ENCODE measurements at regions not wholly inside any gene's neighbourhood (a gene's known extent, or its start where the extent isn't known, plus 50 kb on each side); places are given as distances from the start of the nearest gene placed in this dataset.
A peak's percentile ranks its signal among the peaks of the same experiment; 100 is the strongest.
"Not testable (repeated sequence)": the region's sequence is repeated elsewhere in the genome, so short reads cannot be mapped to it uniquely, and the experiment has no call there.

DNA sequence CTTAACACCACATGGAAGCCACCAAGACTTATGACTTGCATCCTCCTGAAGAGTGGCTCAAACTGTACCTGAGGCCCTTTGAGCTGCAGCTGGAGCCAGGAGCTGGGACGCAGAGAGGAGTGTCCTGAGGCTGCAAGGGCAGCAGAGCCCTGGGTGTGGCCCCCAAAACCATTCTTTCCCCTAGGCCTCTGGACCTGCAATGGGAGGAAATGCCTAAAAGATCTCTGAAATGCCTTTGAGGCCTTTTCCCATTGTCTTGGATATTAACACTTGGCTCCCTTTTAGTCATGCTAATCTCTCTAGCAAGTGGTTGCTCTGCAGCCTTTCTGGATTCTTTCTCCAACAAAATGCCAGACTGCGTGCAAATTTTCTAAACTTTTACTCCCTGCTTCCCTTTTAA lies 156.1 kb downstream of the SLC38A4 start:
- DNase-seq, result no peak

DNA sequence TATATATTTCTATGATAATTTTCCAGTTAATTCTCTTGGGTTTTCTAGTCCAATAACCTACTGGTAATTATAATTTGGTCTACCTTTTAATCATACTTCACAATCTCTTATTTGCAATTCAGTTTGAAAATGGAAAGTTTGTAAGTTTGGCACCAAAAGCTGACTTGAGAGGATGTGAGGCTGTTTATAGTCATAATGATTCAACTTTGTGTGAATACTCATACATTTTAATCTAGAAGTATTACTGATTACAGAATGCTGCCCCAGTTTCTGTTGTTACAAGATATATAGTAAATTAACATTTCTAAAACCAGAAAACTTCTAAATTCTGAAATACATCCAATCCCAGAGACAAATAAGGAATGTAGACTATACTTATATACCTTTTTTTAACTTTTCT lies 158.2 kb downstream of the SLC38A4 start:
- no peak for DNase-seq

DNA sequence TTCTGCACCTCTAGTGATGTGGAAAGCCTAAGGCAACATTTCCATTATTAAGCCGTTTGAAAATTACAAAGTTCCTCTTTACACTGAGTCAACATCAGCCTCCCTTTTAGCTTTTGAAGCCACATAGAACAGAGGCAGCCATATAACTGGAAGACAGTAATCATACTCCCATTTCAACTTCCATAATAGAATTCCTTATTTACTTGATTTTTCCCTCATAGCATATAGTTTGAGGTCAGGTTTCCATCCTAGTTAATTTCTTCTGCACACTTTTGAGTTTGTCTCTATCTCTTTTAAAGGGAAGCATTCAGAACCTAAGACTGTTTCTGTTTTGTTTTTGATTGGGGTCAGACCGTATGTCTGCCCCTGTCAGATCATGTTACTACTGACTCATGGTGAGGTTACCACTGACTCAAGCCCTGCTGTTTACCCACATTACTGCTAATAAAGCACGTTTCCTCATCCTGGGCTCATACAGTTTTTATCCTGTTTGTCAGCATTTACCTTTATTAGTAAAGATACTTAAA lies 161.0 kb downstream of the SLC38A4 start:
- DNase-seq, result peak in 1 of 2 donors; percentile 9

DNA sequence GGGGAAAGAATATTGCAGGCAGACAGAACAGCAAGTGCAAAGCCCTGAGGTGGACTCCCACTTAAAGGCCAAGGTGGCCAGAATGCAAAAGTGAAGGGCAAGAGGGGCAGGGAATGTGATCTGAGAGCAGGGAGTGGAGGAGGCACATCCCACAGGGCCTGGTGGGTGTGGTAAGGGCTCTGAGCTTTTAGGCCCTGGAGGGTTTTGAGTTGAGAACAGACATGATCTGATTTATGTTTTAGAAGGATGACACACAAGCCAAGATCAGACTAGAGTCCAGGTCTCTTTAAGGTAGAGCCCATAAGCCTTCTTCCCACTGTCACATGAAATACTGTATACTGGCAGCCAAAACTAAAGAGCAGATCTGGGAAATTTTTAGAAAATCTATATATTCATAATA lies 162.5 kb downstream of the SLC38A4 start:
- no peak for DNase-seq

DNA sequence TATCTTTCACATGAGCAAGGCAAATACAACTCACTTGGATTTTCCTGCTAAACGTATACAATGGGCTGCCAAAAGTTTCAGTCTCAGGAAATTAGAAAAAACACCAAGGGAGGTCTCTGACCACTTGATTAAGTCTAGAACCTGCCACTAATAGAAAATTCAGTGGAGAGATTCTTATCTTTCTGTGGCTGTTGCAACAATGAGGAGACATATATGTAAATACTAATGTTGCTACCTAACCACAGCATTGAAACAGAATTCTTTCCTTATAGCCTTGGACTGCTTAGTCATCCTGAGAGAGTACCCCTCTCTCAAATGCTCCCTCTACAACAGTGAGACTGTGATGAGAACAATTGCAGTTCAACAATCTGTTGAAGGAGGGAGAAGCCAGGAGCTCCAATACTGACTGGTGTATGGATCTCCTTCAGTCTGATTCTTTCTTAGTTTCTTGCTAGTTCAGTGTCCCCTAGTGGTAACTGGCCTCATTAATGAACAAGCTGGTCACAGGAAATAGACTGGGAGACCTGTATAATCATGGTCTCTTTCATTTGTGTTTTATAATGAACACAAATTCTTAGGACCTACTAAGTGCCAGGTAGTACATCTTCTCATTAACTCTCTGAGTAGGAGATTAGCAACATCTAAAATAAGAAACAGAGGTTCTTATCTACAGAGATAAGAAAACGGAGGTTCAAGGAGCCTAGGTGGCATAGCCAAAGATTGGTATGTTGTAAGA lies 164.5 kb downstream of the SLC38A4 start:
- peak in 1 of 2 donors; percentile 57 for DNase-seq

DNA sequence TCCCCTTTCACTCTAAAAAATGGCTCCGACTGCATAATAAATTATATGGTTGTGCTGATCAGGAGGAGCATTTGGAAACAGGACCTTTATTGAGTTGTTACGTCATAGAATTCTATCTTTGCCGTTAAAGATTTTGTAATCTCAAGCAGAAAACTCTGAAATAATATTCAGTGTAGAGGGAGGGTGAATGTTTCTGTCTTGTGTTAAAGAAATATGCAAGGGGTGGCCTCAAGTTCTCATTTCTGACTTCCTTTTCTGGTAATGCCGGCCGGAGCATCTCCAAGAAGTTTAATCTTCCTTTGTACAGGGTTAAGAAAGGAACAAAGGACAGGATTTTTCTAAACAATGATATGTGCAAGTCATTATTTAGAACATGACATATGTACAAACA lies 165.1 kb downstream of the SLC38A4 start:
- DNase-seq, result no peak

DNA sequence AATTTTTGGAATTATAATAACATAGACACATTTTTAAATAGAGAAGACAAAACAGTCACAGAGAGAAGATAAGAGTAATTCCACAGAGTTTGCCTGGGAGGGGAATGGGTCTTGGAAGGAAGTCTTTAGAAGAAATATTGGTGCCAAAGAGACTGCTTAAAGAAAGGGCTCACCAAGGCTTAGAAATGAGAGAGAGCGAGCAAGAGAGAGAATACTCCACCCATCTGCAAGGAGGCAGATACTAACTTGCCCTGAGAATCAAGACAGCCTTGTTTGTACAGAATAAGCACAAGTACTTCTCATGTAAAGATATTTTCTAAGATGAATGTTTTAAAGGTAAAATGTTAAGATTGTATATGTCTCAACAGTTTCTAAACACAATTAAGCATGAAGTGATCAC lies 165.5 kb downstream of the SLC38A4 start:
- DNase-seq, result no peak

DNA sequence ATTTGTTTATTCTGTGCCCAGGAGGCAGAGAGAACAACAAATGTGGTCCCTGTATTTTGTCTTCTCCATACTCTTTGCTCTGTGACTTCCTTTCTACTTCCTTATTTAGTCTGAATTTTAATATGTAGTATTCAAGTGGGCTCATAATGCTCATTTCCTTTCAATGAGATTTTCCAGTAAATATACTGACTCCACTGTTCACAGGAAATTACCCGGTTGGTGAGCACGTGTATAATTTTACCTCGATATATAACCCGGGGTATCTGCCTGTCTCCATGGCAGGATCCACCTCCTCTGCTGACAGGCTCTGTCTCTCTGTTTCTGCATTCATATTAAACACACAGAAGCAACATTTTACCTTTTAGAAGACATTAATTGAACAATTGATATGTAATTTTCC lies 166.0 kb downstream of the SLC38A4 start:
- no peak for DNase-seq

DNA sequence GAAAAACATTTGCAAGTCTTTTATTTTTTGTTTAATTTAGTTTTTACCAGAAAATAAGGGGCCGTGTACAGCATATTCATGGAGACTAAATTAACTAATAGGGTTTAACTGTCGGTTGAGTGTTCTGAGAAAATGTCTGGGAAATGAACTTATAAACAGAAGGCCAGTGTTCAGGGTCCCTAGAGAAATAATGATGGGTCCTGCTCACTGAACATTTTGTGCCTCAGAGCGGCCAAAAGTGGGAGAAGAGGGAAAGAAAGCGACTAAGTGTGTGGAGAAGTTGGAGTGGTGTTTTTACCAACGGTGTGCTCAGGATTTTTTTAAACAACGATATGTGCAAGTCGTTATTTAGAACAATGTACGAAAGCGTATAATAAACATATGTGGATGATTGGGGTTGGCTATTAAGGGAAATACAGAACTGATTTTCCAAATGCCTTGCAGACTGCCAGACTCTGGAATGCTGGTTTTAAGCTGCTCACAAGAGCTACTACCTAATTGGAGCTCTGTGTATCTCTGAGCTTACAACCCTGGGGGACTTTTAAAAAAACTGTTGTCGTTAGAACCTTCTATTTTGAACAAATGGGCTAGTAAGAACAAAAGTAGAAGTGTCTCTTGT lies 166.7 kb downstream of the SLC38A4 start:
- no peak for DNase-seq

DNA sequence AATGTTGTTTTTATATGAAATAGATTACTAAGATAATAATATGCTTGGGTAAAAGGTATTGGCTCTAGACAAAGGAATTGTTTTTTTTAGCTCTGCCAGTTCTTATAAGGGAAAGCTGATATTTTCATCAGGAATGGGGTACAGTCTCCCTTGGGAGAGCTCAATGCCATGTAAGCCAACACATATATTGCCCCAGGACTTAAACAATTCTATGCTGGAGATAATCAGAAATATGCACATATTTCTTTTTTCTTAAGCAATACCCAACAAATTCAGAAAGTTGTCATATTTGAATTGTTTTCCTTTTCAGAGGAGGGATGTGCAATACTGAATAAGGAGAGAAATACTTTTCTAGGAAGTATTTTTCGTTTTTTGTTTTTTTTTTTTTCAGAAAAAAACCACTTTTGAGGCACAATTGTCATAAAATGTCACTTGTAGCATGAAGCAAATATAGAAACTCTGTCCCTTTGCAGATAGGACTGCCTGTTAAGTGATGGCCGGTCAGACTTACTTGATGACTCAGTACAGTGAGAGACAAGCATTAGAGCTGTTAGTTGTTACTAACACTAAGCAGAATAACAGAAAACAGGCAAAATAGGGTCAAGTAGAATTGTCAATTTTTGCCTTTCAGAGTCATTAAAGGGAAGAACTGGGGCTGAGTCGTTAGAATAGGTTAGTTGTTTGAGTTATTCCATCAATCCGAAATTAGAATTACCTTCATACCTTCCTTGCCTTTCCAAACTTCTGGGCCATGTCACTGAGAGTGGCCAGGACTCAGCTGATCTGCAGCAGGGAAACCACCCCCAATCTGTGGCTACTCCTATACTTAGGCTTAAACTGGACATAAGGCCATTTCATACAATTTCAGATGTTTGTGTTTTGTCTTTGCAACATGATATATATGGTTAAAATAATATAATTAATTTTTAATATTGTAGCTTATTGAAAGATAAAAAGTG lies 168.1 kb downstream of the SLC38A4 start:
- no peak for DNase-seq

DNA sequence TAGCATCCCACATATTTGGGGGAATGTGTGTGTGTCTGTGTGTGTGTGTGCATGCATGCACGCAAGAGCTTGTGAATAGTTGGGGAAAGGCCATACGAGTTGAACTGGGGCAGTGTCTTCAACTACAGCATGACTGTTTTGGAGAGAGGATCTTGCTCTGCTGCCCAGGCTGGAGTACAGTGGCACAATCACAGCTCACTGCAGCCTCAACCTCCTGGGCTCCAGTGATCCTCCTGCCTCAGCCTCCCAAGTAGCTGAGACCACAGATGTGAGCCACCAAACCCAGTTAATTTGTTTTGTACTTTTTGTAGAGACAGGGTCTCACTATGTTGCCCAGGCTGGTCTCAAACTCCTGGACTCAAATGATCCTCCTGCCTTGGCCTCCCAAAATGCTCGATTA lies 169.8 kb downstream of the SLC38A4 start:
- DNase-seq, result not testable (repeated sequence)

DNA sequence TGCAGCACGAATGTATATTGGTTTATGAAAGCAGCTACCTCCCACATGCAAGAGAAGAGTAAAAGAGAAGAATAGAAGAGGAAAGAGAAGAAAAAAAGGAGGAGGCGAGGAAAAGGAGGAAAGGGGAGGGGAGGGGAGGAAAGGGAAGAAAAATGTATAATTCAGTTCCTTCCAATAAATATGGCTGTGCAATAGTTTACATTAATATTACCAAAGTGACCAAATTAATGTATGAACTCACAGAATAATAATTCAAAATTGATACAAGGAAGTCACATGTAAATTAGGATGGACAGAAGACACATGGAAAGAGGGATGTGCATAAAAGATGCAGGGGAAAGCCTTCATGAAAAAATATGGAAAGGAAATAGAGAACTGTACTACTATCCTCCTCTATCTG lies 172.5 kb downstream of the SLC38A4 start:
- no peak for DNase-seq

DNA sequence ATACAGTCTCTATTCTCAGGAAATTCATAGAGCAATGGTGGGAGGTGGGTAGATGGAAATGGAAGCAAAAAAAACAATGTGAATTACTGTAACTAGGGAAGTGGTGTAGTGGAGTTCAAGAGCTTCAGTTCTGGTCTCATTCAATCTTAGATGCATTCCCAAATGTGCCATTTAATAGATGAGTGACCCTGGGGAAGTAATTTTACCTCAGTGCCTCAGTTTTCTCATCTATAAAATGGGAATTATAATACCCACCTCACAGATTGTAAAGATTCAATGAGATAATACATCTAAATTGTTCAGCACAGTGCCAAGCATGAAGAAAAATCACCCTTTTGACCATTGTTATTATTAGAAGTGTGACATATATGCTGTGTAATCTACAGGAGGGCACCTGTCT lies 173.1 kb downstream of the SLC38A4 start:
- DNase-seq, result no peak

DNA sequence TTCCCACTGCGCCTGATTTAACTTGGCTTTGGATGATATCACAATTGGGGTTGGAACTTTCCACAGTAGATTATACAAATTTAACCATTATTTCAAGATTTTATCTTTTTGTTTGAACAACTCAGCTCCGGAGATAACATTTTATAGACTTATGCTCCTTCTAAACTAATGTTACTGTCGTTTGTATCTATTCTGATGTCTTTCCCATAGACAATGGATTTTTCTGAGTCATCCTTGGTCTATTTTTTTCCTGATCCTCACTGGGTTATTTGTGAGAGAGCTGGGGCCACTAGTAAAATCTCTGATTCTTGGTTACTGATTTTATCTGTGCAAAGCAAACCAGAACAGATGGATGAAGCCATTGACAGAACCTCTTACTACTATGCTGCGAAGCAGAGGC lies 175.1 kb downstream of the SLC38A4 start:
- no peak for DNase-seq

DNA sequence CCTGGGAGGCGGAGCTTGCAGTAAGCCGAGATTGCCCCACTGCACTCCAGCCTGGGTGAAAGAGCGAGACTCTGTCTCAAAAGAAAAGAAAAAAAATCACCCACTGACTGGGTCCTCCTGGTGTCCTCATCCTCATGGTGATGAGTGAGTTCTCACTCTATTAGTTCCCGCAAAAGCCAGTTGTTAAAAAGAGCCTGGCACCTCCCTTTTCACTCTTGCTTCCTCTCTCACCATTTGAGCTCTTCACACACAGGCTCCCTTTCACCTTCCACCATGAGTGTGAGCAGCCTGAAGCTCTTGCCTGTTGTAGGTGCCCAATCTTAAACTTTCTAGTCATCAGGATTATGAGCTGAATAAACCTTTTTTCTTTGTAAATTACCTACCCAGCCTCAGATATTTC lies 176.4 kb downstream of the SLC38A4 start:
- no peak for DNase-seq

DNA sequence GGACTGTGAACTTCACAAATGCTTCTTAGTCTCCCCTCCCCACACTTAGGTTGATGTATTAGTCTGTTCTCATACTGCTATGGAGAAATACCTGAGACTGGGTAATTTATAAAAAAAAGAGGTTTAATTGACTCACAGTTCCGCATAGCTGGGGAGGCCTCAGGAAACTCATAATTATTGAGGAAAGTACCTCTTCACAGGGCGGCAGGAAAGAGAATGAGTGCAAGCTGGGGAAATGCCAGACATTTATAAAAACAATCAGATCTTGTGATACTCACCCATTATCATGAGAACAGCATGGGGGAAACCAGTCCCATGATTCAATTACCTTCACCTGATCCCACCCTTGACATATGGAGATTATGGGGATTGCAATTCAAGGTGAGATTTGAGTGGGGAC lies 178.8 kb downstream of the SLC38A4 start:
- no peak for DNase-seq

DNA sequence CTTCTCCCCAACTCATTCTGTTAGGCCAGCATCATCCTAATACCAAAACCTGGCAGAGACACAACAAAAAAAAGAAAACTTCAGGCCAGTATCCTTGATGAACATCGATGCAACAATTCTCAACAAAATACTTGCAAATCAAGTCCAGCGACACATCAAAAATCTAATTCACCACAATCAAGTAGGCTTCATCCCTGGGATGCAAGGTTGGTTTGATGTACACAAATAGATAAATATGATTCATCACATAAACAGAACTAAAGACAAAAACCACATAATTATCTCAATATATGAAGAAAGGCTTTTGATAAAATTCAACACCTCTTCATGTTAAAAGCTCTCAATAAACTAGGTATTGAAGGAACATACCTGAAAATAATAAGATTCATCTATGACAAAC lies 184.1 kb downstream of the SLC38A4 start:
- not testable (repeated sequence) for DNase-seq

DNA sequence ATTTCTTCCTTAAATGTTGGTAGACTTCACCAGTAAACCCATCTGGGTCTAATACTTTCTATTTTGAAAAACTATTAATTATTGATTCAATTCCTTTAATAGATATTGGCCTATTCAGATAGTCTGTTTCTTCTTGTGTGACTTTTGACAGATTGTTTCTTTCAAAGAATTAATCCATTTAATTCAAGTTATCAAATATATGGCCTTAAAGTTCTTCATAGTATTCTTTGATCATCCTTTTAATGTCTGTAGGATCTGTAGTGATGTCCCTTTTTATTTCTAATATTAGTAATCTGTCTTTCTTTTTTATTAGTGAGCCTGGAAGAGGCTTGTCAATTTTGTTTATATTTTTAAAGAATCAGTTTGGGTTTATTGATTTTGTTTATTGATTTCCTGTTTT lies 190.0 kb downstream of the SLC38A4 start:
- DNase-seq, result no peak

DNA sequence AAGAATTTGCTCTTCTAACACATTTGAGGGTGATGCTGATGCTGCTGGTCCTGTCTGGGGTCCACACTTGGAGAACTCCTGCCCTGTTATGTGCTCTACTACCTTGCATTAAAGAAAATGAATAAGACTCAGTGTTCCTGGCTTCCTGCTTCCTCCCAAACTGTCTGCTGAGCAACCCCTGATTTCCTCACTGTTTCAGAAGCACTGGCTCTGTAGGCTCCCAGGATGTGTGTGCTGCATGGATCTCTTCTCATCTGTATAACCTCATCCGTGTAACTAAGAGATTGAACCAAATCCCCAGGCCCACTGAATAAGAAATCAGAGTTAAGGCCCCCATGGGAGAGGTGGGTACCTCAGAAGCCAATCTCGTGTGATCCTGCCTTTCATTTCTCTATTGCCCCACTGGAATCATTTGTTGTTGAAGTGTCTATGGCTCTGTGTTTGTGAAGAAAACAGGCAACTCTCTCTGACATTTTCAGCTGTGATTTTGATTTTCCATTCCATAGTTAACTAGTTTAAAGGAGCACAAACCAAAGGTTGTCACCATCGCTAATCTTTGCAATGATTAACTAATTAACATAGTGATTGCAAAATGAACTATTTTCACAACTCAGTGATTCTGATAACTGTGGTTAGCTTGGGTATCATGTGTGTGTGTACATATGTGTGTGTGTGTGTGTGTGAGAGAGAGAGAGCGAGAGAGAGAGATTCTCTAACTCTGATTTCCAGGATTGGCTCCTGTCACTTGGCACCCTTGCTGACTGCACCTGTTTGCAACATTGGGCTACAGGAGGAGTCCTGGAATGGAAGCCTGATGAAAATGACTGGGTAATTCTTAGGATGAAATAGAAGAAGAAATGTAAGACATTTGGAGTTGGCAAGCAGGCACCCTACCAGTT lies 196.2 kb downstream of the SLC38A4 start:
- DNase-seq, result no peak

DNA sequence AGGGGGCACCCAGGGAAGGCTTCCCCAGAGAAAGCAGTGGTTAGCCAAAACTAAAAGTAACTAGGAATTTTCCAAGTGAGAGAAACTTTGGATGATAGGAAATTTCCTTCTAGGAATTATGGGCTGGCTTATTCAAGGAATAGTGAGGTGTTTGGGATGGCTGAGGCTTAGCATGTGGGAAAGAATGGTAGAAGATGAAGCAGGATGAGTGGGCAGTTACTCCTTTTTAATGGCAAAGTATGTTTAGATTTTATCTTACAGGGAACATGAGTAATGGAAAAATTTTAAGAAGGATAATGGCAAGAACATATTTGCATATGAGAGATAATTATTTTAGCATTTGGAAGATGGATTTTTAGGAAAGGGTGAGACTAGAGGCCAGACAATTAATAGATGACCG lies 197.6 kb downstream of the SLC38A4 start:
- DNase-seq, result no peak

DNA sequence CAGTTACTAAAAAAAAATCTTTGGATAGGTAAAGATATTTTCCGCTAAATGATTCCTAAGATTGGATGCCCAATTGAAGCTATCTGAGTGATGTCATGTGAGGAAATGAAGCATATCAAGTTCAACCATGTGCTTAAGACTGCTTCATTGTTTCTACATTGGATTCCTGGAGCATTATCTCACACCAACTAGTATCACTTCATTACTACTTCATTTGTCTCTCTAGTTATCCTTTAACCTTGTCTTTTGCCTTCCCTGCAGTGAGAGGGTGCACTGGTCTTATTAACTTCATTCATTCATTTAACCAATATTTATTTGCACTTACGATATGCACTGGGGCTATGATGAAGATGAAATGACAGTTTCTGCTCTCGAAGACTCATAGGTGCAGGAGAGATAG lies 198.1 kb downstream of the SLC38A4 start:
- no peak for DNase-seq

DNA sequence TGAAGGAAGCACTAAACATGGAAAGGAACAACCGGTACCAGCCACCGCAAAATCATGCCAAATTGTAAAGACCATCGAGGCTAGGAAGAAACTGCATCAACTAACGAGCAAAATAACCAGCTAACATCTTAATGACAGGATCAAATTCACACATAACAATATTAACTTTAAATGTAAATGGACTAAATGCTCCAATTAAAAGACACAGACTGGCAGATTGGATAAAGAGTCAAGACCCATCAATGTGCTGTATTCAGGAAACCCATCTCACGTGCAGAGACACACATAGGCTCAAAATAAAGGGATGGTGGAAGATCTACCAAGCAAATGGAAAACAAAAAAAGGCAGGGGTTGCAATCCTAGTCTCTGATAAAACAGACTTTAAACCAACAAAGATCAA lies 206.3 kb downstream of the SLC38A4 start:
- not testable (repeated sequence) for DNase-seq
